Loucy (cell line): ENCODE measurements at regions not wholly inside any gene's neighbourhood (a gene's known extent, or its start where the extent isn't known, plus 50 kb on each side); places are given as distances from the start of the nearest gene placed in this dataset.

Experiments used
- H2AFZ ChIP-seq: fragments of 200-600 bp; sonication (generic); 2 replicates; pipeline ENCODE4 v1.6.0; 2016; ENCODE audit warnings: antibody characterized with exemption, mild to moderate bottlenecking, low read length, moderate library complexity
- H3F3A ChIP-seq: fragments of 200-600 bp; 2 replicates; pipeline ENCODE4 v1.6.0; 2016; ENCODE audit warnings: antibody characterized with exemption, low read depth, mild to moderate bottlenecking
- H3K27me3 ChIP-seq: fragments of 200-600 bp; sonication (generic); 2 replicates; pipeline ENCODE4 v1.6.1; 2014; ENCODE audit warnings: low read length, mild to moderate bottlenecking; ENCODE audit not compliant: insufficient read depth, poor library complexity, severe bottlenecking
- H3K36me3 ChIP-seq: fragments of 200-600 bp; sonication (generic); 2 replicates; pipeline ENCODE4 v1.6.1; 2016; ENCODE audit warnings: low read length; ENCODE audit not compliant: insufficient read depth
- H3K4me1 ChIP-seq: fragments of 200-600 bp; sonication (generic); 2 replicates; pipeline ENCODE4 v1.5.1; 2014; ENCODE audit warnings: low read length, mild to moderate bottlenecking; ENCODE audit not compliant: insufficient read depth, poor library complexity, severe bottlenecking
- H3K4me2 ChIP-seq: fragments of 200-600 bp; sonication (generic); 2 replicates; pipeline ENCODE4 v1.6.0; 2014; ENCODE audit warnings: antibody characterized with exemption, low read length, low read depth, mild to moderate bottlenecking; ENCODE audit not compliant: poor library complexity, severe bottlenecking
- H3K4me3 ChIP-seq: fragments of 200-600 bp; sonication (generic); 2 replicates; pipeline ENCODE4 v1.5.1; 2014; ENCODE audit warnings: low read length, mild to moderate bottlenecking, mixed read lengths; ENCODE audit not compliant: poor library complexity, severe bottlenecking
- H3K79me2 ChIP-seq: fragments of 200-600 bp; sonication (generic); 2 replicates; pipeline ENCODE4 v1.6.1; 2014; ENCODE audit warnings: low read length; ENCODE audit not compliant: insufficient read depth
- H3K9ac ChIP-seq: fragments of 200-600 bp; sonication (generic); 2 replicates; pipeline ENCODE4 v1.6.0; 2014; ENCODE audit warnings: mild to moderate bottlenecking, low read depth, low read length, moderate library complexity; ENCODE audit not compliant: poor library complexity, severe bottlenecking
- H3K9me2 ChIP-seq: fragments of 200-600 bp; sonication (generic); replicated peaks from 2 replicates; pipeline ENCODE4 v1.6.1; 2016; ENCODE audit warnings: low read depth, low read length, mixed read lengths
- H3K9me3 ChIP-seq: fragments of 200-600 bp; sonication (generic); 2 replicates; pipeline ENCODE4 v1.6.1; 2014; ENCODE audit warnings: mild to moderate bottlenecking, antibody characterized with exemption, low read length, low read depth; ENCODE audit not compliant: insufficient read depth
- H4K20me1 ChIP-seq: fragments of 200-600 bp; sonication (generic); 2 replicates; pipeline ENCODE4 v1.6.0; 2014; ENCODE audit warnings: antibody characterized with exemption, low read length, mild to moderate bottlenecking; ENCODE audit not compliant: insufficient read depth, poor library complexity, severe bottlenecking
- CTCF ChIP-seq: fragments of 200-600 bp; sonication (generic); conservative IDR thresholded peaks from 2 replicates; pipeline ENCODE4 v1.5.1; 2014; ENCODE audit warnings: mild to moderate bottlenecking, antibody characterized with exemption, low read length
- EZH2phosphoT487 ChIP-seq: fragments of 200-600 bp; IDR thresholded peaks from 2 replicates; pipeline ENCODE4 v1.6.1; 2018; ENCODE audit warnings: antibody characterized with exemption, mild to moderate bottlenecking, moderate library complexity, borderline replicate concordance

GRCh38 chr6:156109713-156110112, 654.1 kb upstream of the NOX3 start:
- no peaks in the 10 kb centered on the region for H3K79me2 ChIP-seq
- no peaks in the 10 kb centered on the region for H3K9me2 ChIP-seq
- no peak overlapping the region for H3K4me3 ChIP-seq
- no peaks in the 10 kb centered on the region for H3K4me1 ChIP-seq
- no peaks in the 10 kb centered on the region for H3K9me3 ChIP-seq
- no peaks in the 10 kb centered on the region for H3K36me3 ChIP-seq
- no peak overlapping the region for H3K9ac ChIP-seq
- H3K4me2 ChIP-seq: no peak overlapping the region
- no peaks in the 10 kb centered on the region for H4K20me1 ChIP-seq
- TF ChIP-seq CTCF (no peak), EZH2phosphoT487 (no peak)
- no peaks in the 10 kb centered on the region for H3K27me3 ChIP-seq
- H3F3A ChIP-seq: no peaks in the 10 kb centered on the region
- no peak overlapping the region for H2AFZ ChIP-seq

GRCh38 chr6:156107624-156108101, 652.0 kb upstream of the NOX3 start:
- Histone ChIP-seq H3K9ac (no peak overlapping the region), H3K79me2 (no peaks in the 10 kb centered on the region), H2AFZ (no peak overlapping the region), H4K20me1 (no peaks in the 10 kb centered on the region), H3K27me3 (no peaks in the 10 kb centered on the region), H3K36me3 (no peaks in the 10 kb centered on the region), H3K9me3 (no peaks in the 10 kb centered on the region), H3K4me1 (no peaks in the 10 kb centered on the region), H3K4me3 (no peak overlapping the region), H3K4me2 (no peak overlapping the region), H3F3A (no peaks in the 10 kb centered on the region), H3K9me2 (no peaks in the 10 kb centered on the region)
- TF ChIP-seq EZH2phosphoT487: no peak
- no peak for TF ChIP-seq CTCF

- H3K79me2 ChIP-seq: no peaks in the 10 kb centered on the region
- H3K4me1 ChIP-seq: peaks cover 5% of the 10 kb centered on the region
- no peak overlapping the region for H3K9ac ChIP-seq
- H2AFZ ChIP-seq: no peak overlapping the region
- H3F3A ChIP-seq: no peaks in the 10 kb centered on the region
- H3K9me3 ChIP-seq: no peaks in the 10 kb centered on the region
- no peaks in the 10 kb centered on the region for H4K20me1 ChIP-seq
- TF ChIP-seq EZH2phosphoT487 (no peak), CTCF (peak; percentile 55)
- no peaks in the 10 kb centered on the region for H3K36me3 ChIP-seq
- H3K4me2 ChIP-seq: no peak overlapping the region
- H3K4me3 ChIP-seq: no peak overlapping the region
- H3K27me3 ChIP-seq: no peaks in the 10 kb centered on the region
- H3K9me2 ChIP-seq: no peaks in the 10 kb centered on the region
Measured at GRCh38 chr6:156102129-156102528, 646.5 kb upstream of the NOX3 start.
